HG02763 (cell line): ENCODE measurements at regions not wholly inside any gene's neighbourhood (a gene's known extent, or its start where the extent isn't known, plus 50 kb on each side); places are given as distances from the start of the nearest gene placed in this dataset.

Source experiments
- ATAC-seq: cut with Tn5 transposase; IDR thresholded peaks from one replicate; pipeline ENCODE4 v1.9.1; 2021; ENCODE audit warnings: mild to moderate bottlenecking, moderate library complexity; ENCODE audit not compliant: unreplicated experiment

DNA sequence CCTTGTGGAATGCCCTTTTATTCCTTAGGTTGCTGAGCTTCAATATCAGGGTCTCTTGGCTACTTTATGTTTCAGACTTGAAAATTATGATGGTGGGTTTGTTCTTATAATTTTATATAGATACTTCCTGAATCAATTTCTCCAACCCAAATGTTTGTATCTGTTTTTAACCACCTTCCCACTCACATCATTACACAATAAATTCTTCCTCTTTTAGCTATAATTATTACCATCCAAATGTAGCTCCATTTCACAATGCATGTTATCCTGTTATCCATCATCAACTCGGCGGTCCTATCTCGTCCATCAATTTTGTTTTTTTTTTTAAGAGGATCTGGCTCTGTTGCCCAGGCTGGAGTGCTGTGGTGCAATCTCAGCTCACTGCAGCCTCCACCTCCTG, 357.6 kb upstream of the ZP4 start:
- no peak for ATAC-seq

DNA sequence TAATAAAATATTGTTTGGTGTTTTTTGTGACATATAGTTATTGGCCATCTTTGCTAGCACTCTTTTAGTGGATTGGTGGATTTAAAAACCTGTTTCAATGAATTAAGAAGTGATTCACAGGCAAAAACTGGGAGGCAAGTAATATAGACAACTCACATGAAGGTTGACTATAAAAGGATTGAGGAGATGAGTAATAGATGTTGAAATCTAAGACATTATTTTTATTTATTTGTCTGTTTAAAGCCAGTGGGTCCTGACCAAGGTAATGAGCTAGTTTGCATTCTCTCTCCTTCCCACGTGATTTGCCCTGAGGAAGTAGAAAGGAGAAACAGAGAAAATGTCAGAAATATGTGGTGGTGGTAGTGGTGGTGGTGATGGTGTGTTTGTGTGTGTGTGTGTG, 351.5 kb upstream of the ZP4 start:
- ATAC-seq = no peak

GRCh38 chr1:238241607-238242006, 350.9 kb upstream of the ZP4 start:
- no peak for ATAC-seq

GRCh38 chr1:238239343-238239742, 348.6 kb upstream of the ZP4 start:
- no peak for ATAC-seq

- no peak for ATAC-seq
Observed at GRCh38 chr1:238233966-238234365, 343.2 kb upstream of the ZP4 start.

GRCh38 chr1:238232084-238232710, 341.5 kb upstream of the ZP4 start:
- no peak for ATAC-seq

- no peak for ATAC-seq
Observed at GRCh38 chr1:238226810-238227209, 336.1 kb upstream of the ZP4 start.

DNA sequence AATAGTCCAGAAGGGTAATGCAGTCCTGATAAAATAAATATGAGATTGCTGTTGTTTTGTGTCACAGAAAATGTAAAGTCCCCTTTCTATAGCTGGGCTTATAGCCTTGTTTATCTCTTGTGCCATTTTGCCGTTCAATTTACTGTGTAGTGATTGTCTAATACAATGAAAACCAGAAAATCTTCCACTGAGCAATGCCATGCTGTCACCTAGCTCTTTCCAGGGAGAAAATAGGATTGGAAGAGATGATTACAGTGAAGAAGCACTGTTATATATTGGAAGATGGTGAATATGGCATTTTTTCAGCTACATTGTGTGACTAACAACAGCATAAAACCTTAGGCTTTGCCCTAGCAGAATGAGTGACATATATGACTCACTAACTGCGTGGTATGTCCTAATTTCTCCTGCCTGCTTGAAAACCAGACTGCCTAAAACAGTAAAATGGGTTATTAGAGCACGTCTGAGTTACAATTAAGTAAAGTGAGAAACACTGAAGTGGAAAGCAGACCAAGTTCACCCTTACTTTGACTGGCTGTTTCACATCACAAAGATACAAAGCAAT, 332.4 kb upstream of the ZP4 start:
- no peak for ATAC-seq

DNA sequence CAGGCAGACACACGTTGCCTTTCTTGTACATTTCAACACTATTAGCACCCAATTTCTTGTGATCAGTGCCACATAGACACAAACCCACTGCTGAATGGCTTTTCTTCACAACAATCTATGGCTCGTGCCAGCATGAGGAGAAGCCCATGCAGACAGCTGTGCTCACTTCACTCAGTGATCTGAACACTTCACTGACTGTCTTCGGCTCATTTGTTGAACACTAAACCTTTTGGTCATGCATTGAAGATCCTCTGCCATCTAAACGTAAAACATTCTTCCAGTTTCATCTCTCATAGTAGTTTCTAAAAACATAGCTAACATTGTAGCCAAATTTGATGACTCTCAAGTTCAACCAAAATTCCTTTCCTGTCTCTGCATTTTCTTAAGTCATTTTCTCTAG, 331.0 kb upstream of the ZP4 start:
- no peak for ATAC-seq

GRCh38 chr1:238214449-238214848, 323.7 kb upstream of the ZP4 start:
- no peak for ATAC-seq

- ATAC-seq = no peak
Observed at GRCh38 chr1:238205045-238205662, 314.4 kb upstream of the ZP4 start.

DNA sequence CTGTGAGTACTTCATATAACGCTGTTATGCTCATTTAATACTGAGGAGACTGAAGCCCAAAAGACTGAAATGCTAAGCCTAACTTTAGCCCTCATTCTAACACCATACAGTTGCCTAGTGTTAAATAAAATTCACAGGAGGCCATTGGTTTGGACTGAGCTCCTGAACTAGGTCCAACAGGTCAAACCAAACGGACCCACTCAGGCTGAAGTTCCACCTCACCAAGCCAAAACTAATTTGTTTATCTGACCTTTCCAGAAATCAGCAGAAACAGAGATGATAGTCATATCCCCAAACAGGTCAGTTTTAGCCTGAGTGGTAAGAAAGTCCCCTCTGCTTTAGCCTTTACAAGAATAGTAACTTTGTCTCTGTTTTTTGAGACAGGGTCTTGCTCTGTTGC, 311.3 kb upstream of the ZP4 start:
- no peak for ATAC-seq

GRCh38 chr1:238199325-238199724, 308.6 kb upstream of the ZP4 start:
- ATAC-seq = no peak

DNA sequence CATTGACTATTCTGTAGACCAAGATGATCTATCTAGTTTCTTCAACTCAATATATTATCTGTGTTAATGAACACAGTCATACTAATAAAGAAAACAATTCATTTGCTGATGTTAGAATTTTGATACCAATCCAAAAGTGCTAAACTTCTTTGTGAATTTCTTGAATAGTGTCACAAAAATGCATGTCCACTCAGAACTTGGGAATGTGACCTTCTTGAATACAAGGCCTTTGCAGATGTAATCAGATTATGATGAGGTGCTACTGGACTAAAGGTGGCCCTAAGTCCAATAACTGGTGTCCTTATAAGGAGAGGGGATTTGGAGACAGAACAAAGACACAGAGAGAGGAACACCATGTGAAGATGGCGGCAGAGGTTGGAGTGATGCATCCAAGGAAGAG, 305.8 kb upstream of the ZP4 start:
- ATAC-seq = no peak

GRCh38 chr1:238191170-238191569, 300.4 kb upstream of the ZP4 start:
- no peak for ATAC-seq

DNA sequence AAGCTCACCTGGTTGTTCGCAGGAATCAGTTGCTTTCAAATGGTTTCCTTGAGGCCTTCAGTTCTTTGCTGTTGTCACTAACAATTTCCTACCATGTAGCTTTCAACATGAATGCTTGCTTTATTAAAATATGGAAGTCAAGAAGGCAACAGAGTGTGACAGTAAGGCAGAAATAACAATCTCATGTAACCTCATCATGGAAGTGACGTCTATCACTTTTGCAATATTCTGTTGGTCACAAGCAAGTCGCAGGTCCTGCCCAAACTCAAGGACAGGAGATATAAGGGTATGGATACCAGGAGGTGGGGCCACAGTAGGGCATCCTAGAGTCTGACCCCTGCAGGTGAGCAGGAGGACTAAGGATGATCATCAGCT, 296.8 kb upstream of the ZP4 start:
- ATAC-seq = no peak

GRCh38 chr1:238186887-238187574, 296.3 kb upstream of the ZP4 start:
- no peak for ATAC-seq

DNA sequence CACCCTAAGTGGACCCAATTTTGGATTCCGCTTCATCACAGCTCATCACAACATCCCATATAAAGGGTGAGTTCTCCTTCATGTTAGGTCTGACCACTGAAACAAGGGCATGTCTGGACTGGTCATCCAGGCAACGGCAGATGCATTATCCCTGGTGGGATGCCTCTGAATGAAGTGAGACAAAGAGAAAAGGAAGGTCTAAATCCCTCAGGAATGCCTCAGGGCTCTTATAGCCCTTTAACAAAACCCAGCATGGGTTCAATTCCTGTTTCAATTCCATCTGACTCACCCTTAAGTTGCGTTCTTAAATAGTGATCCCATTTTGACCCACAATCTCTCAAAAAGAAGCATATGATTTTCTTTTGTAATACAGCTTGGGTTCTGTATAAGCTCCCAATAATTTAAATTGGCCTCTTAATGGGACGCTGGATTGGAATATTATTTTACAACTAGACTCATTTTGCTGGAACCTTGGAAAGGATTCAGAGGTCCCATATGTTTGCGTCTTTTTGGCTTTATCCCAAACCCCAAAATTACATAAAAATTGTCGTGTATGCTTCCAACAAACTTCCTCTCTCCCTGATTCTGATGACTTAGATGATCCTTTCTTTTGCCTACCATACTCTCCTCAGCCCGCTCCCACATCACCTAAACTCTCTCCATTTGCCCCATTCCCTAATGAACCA, 287.4 kb upstream of the ZP4 start:
- no peak for ATAC-seq

- ATAC-seq = no peak
Observed at GRCh38 chr1:238177351-238177750, 286.6 kb upstream of the ZP4 start.

- ATAC-seq = no peak
Observed at GRCh38 chr1:238176441-238176840, 285.7 kb upstream of the ZP4 start.

- ATAC-seq = no peak
Observed at GRCh38 chr1:238171985-238172384, 281.3 kb upstream of the ZP4 start.

DNA sequence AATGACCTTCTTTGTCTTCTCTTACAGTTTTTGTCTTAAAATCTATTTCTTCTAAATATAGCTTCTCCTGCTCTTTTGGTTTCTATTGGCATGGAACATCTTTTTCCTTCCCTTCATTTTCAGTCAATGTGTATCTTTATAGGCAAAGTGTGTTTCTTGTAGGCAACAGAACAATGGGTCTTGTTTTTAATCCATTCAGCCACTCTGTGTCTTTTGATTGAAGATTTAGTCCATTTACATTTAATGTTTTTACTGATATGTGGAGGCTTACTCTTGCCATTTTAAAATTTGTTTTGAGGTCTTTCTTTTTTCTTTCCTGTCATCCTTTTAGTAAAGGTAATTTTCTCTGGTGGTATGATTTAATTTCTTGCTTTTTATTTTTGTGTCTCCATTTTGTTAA, 271.2 kb upstream of the ZP4 start:
- no peak for ATAC-seq
